K562 (cell line): ENCODE measurements at regions not wholly inside any gene's neighbourhood (a gene's known extent, or its start where the extent isn't known, plus 50 kb on each side); places are given as distances from the start of the nearest gene placed in this dataset.

ENCODE experiments used
- AFF1 ChIP-seq, 2 experiments: fragments of 450-650 bp; IDR thresholded peaks; 2 replicates each; pipeline ENCODE4 v1.6.1; 2018; ENCODE audit warnings: mild to moderate bottlenecking in 2 of 2, low read depth in 1 of 2; ENCODE audit not compliant: partially characterized antibody in 2 of 2
- AFF4 ChIP-seq: sonication (generic); formaldehyde crosslinking; IDR thresholded peaks from 2 replicates; pipeline ENCODE4 v1.8.0; 2023; ENCODE audit warnings: mild to moderate bottlenecking, missing genetic modification reagents
- ARID2 ChIP-seq: fragments of 450-650 bp; IDR thresholded peaks from 2 replicates; pipeline ENCODE4 v1.6.1; 2017; ENCODE audit warnings: antibody characterized with exemption, mild to moderate bottlenecking
- CBX5 ChIP-seq: IDR thresholded peaks from 2 replicates; pipeline ENCODE4 v1.6.1; 2014; ENCODE audit warnings: low read depth, borderline replicate concordance
- EP400 ChIP-seq: fragments of 450-650 bp; IDR thresholded peaks from 2 replicates; pipeline ENCODE4 v1.6.1; 2017; ENCODE audit warnings: antibody characterized with exemption, mild to moderate bottlenecking, moderate library complexity
- FUS ChIP-seq: fragments of 200-400 bp; formaldehyde crosslinking; optimal IDR thresholded peaks from 2 replicates; pipeline ENCODE3; 2017; ENCODE audit warnings: low read depth, low read length
- KLF16 ChIP-seq: IDR thresholded peaks from 2 replicates; pipeline ENCODE4 v1.6.1; 2016; ENCODE audit warnings: antibody characterized with exemption
- MYC ChIP-seq, 2 experiments: fragments of 250-450 bp in 1 of 2; sonication (Bioruptor Pico) in 1 of 2; IDR thresholded peaks; 2 replicates each; pipeline versions ENCODE4 v1.5.1 to v1.6.1; 2012 to 2021; ENCODE audit warnings: low read depth in 2 of 2, borderline replicate concordance in 1 of 2, improper control_type of control experiment in 1 of 2, low read length in 1 of 2, mild to moderate bottlenecking in 1 of 2, moderate library complexity in 1 of 2
- NFIC ChIP-seq: fragments of 450-650 bp; IDR thresholded peaks from 2 replicates; pipeline ENCODE4 v1.6.1; 2017; ENCODE audit warnings: mild to moderate bottlenecking, inconsistent platforms
- NRF1 ChIP-seq, 2 experiments: fragments of 450-650 bp; IDR thresholded peaks in 1 of 2; conservative IDR thresholded peaks in 1 of 2; 2 replicates each; pipeline ENCODE4 v1.6.1; 2014; ENCODE audit warnings: mild to moderate bottlenecking in 2 of 2
- POLR2AphosphoS5 ChIP-seq: IDR thresholded peaks from 2 replicates; pipeline ENCODE4 v1.6.1; 2011; ENCODE audit warnings: mild to moderate bottlenecking, low read depth, low read length, moderate library complexity; ENCODE audit not compliant: control insufficient read depth, insufficient read depth
- PREB ChIP-seq: sonication (generic); formaldehyde crosslinking; IDR thresholded peaks from 2 replicates; pipeline ENCODE4 v1.8.1; 2023; ENCODE audit warnings: mild to moderate bottlenecking, missing genetic modification reagents
- REST ChIP-seq, 2 experiments: fragments of 450-650 bp; formaldehyde crosslinking in 1 of 2; IDR thresholded peaks; 2 replicates each; pipeline versions ENCODE4 v1.4.0 to v1.6.1; 2014 to 2020; ENCODE audit warnings: mild to moderate bottlenecking in 2 of 2, borderline replicate concordance in 1 of 2, low read depth in 1 of 2
- ZNF639 ChIP-seq, 2 experiments: fragments of 200-800 bp in 1 of 2; sonication (Bioruptor generic) in 1 of 2; sonication (generic) in 1 of 2; formaldehyde crosslinking in 1 of 2; IDR thresholded peaks in 1 of 2; conservative IDR thresholded peaks in 1 of 2; 2 replicates each; pipeline versions ENCODE4 v1.5.0 to v1.6.1; 2016 to 2020; ENCODE audit warnings: missing compliant biosample characterization in 1 of 2, missing genetic modification characterization in 1 of 2, missing genetic modification reagents in 1 of 2

GRCh38 chr1:30321996-30322858 lies 401.2 kb downstream of the MATN1 start:
- TF ChIP-seq NFIC (no peak), PREB (CRISPR knock-in tag) (no peak), REST (IDR thresholded peaks at IDR 0.05; ENCODE audit: borderline replicate concordance) (no peak), REST (CRISPR knock-in tag; IDR thresholded peaks at IDR 0.05; ENCODE audit: low read depth) (no peak), KLF16 (no peak), MYC (IDR thresholded peaks at IDR 0.05; ENCODE audit: low read depth, low read length) (no peak), MYC (CRISPR knock-in tag; IDR thresholded peaks at IDR 0.05; ENCODE audit: borderline replicate concordance, low read depth) (no peak), POLR2AphosphoS5 (no peak), AFF4 (CRISPR knock-in tag) (no peak), ZNF639 (CRISPR knock-in tag; conservative IDR thresholded peaks at IDR 0.05 in 1 of 2, IDR thresholded peaks at IDR 0.05 in 1 of 2) (no peak), CBX5 (no peak), FUS (no peak), NRF1 (conservative IDR thresholded peaks at IDR 0.05 in 1 of 2, IDR thresholded peaks at IDR 0.05 in 1 of 2) (no peak), AFF1 (IDR thresholded peaks at IDR 0.05; ENCODE audit: low read depth in 1 of 2, partially characterized antibody in 2 of 2) (no peak), ARID2 (no peak), EP400 (no peak)
